CD14-positive monocyte (primary cell): ENCODE measurements at regions not wholly inside any gene's neighbourhood (a gene's known extent, or its start where the extent isn't known, plus 50 kb on each side); places are given as distances from the start of the nearest gene placed in this dataset.

ENCODE experiments used
- DNase-seq, 3 donors: peaks; one replicate each; pipeline ENCODE4 v3.0.0-alpha.2; 2011 to 2022
- H2AFZ ChIP-seq: 2 replicates; pipeline ENCODE4 v1.6.0; 2012; ENCODE audit warnings: mild to moderate bottlenecking, low read depth, low read length, inconsistent platforms; ENCODE audit not compliant: insufficient read depth, poor library complexity, severe bottlenecking
- H3K27ac ChIP-seq, 2 donors: 1 replicate in 1 of 2; 2 replicates in 1 of 2; pipeline ENCODE4 v1.5.1; 2012 to 2013; ENCODE audit warnings: low read length in 2 of 2, control low read depth in 1 of 2, inconsistent platforms in 1 of 2, low read depth in 1 of 2, mild to moderate bottlenecking in 1 of 2
- H3K27me3 ChIP-seq, 2 donors: one replicate each; pipeline versions ENCODE4 v1.6.0 to v1.6.1; 2011 to 2013; ENCODE audit warnings: low read length in 2 of 2; ENCODE audit not compliant: control insufficient read depth in 2 of 2, insufficient read depth in 2 of 2
- H3K36me3 ChIP-seq, 2 donors: replicated peaks in 1 of 2; 1 replicate in 1 of 2; 2 replicates in 1 of 2; pipeline versions ENCODE4 v1.5.1 to v1.6.1; 2012 to 2013; ENCODE audit warnings: low read length in 2 of 2, control low read depth in 1 of 2, inconsistent platforms in 1 of 2, mild to moderate bottlenecking in 1 of 2; ENCODE audit not compliant: insufficient read depth in 2 of 2, control insufficient read depth in 1 of 2
- H3K4me1 ChIP-seq, 2 donors: 1 replicate in 1 of 2; 2 replicates in 1 of 2; pipeline versions ENCODE4 v1.5.1 to v1.6.1; 2012 to 2013; ENCODE audit warnings: low read length in 2 of 2, control low read depth in 1 of 2, inconsistent platforms in 1 of 2, mild to moderate bottlenecking in 1 of 2, moderate library complexity in 1 of 2; ENCODE audit not compliant: insufficient read depth in 2 of 2, control insufficient read depth in 1 of 2
- H3K4me2 ChIP-seq: replicated peaks from 2 replicates; pipeline ENCODE3; 2012; ENCODE audit warnings: low read length, moderate library complexity, mild to moderate bottlenecking; ENCODE audit not compliant: poor library complexity, severe bottlenecking; ENCODE audit errors: extremely low read depth
- H3K4me3 ChIP-seq, 3 experiments: fragments of 200-600 bp in 1 of 3; sonication (generic) in 1 of 3; replicated peaks in 1 of 3; 1 replicate in 2 of 3; 2 replicates in 1 of 3; pipeline ENCODE4 v1.5.1; 2011 to 2013; ENCODE audit warnings: low read length in 3 of 3, mild to moderate bottlenecking in 3 of 3, control low read depth in 2 of 3, low read depth in 2 of 3, inconsistent platforms in 1 of 3, moderate library complexity in 1 of 3
- H3K79me2 ChIP-seq: 2 replicates; pipeline ENCODE4 v1.6.0; 2012; ENCODE audit warnings: mild to moderate bottlenecking, control low read depth, inconsistent platforms, low read length, moderate library complexity; ENCODE audit not compliant: insufficient read depth
- H3K9ac ChIP-seq: 2 replicates; pipeline ENCODE4 v1.6.0; 2017; ENCODE audit warnings: low read length, mild to moderate bottlenecking; ENCODE audit not compliant: insufficient read depth, poor library complexity, severe bottlenecking
- H3K9me3 ChIP-seq, 2 donors: replicated peaks in 1 of 2; 1 replicate in 1 of 2; 2 replicates in 1 of 2; pipeline versions ENCODE4 v1.5.1 to v1.6.1; 2012 to 2013; ENCODE audit warnings: low read length in 2 of 2, control low read depth in 1 of 2; ENCODE audit not compliant: control insufficient read depth in 1 of 2, insufficient read depth in 1 of 2
- H4K20me1 ChIP-seq: 2 replicates; pipeline ENCODE4 v1.6.0; 2012; ENCODE audit warnings: mild to moderate bottlenecking, low read length, control low read depth, moderate library complexity; ENCODE audit not compliant: insufficient read depth
- H3K27ac Mint-ChIP-seq, 7 donors: one replicate each; pipeline ENCODE4 v1.8.0; 2020; ENCODE audit warnings: mild to moderate bottlenecking in 7 of 7, mixed read lengths in 7 of 7, moderate library complexity in 6 of 7, inconsistent platforms in 2 of 7
- H3K27me3 Mint-ChIP-seq, 3 donors: one replicate each; pipeline ENCODE4 v1.8.0; 2021 to 2022; ENCODE audit warnings: low read depth in 3 of 3, mild to moderate bottlenecking in 3 of 3, mixed read lengths in 3 of 3, moderate library complexity in 3 of 3, inconsistent platforms in 1 of 3
- H3K36me3 Mint-ChIP-seq, 2 donors: one replicate each; pipeline ENCODE4 v1.8.0; 2020; ENCODE audit warnings: mixed read lengths in 2 of 2, inconsistent platforms in 1 of 2, mild to moderate bottlenecking in 1 of 2
- H3K4me1 Mint-ChIP-seq: one replicate; pipeline ENCODE4 v1.8.0; 2020; ENCODE audit warnings: mild to moderate bottlenecking, mixed read lengths
- H3K4me3 Mint-ChIP-seq, 2 donors: one replicate each; pipeline ENCODE4 v1.8.0; 2020; ENCODE audit warnings: mild to moderate bottlenecking in 2 of 2, mixed read lengths in 2 of 2, moderate library complexity in 1 of 2
- H3K9me3 Mint-ChIP-seq, 7 donors: one replicate each; pipeline ENCODE4 v1.8.0; 2020 to 2022; ENCODE audit warnings: mixed read lengths in 7 of 7, mild to moderate bottlenecking in 6 of 7, moderate library complexity in 6 of 7, inconsistent platforms in 2 of 7
- WGBS: methylation state at CpG from one replicate; pipeline ENCODE4 v1.1.5; 2013; ENCODE audit warnings: missing lambda C conversion rate; ENCODE audit not compliant: insufficient coverage; 5-methylcytosine and 5-hydroxymethylcytosine counted together
- intact Hi-C, 2 donors: fragments of 100-400 bp; cut with micrococcal nuclease; formaldehyde crosslinking; loops; one replicate each; pipeline versions ENCODE4 v1.15.0 to v1.15.1; 2023
- TF ChIP-seq, protein P1 (sequence below): fragments of 200-600 bp; IDR thresholded peaks from one replicate; pipeline ENCODE4 v1.8.0; 2022; ENCODE audit warnings: antibody characterized with exemption, mild to moderate bottlenecking

DNA sequence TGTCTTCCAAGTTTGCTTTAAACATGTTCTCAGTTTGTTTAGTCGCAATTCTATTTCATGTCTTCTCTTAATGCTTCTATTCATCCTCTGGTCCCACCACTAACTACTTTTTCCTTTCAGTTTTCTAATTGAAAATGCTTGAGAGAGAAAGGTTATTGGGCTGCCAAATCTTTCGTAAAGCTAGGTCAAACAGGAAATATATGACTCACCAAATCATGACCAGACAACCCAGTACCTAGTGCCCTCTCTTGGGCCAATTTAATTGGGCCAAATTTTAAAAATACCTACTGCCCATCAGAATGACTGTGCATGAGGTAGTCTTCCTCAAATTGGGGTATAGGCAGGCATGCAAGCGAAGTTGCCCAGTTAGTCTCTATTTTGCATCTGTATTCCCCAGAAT is 295.4 kb upstream of the PBX1 start:
- H3K9me3 Mint-ChIP-seq = peaks cover 0 to 4% (median 0%) of the 10 kb centered on the region in 7 donors
- no peaks in the 10 kb centered on the region for H3K27me3 ChIP-seq
- no peaks in the 10 kb centered on the region for H3K4me1 ChIP-seq
- TF ChIP-seq, protein P1, sequence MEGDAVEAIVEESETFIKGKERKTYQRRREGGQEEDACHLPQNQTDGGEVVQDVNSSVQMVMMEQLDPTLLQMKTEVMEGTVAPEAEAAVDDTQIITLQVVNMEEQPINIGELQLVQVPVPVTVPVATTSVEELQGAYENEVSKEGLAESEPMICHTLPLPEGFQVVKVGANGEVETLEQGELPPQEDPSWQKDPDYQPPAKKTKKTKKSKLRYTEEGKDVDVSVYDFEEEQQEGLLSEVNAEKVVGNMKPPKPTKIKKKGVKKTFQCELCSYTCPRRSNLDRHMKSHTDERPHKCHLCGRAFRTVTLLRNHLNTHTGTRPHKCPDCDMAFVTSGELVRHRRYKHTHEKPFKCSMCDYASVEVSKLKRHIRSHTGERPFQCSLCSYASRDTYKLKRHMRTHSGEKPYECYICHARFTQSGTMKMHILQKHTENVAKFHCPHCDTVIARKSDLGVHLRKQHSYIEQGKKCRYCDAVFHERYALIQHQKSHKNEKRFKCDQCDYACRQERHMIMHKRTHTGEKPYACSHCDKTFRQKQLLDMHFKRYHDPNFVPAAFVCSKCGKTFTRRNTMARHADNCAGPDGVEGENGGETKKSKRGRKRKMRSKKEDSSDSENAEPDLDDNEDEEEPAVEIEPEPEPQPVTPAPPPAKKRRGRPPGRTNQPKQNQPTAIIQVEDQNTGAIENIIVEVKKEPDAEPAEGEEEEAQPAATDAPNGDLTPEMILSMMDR = no peak
- H3K4me3 ChIP-seq = no peak overlapping the region
- no peak overlapping the region for H3K27ac Mint-ChIP-seq
- no peak overlapping the region for H3K4me2 ChIP-seq
- no peak overlapping the region for H3K9ac ChIP-seq
- H3K36me3 Mint-ChIP-seq = no peaks in the 10 kb centered on the region
- no peak overlapping the region for H3K27ac ChIP-seq
- no peaks in the 10 kb centered on the region for H4K20me1 ChIP-seq
- peaks cover 4 to 6% of the 10 kb centered on the region in 2 donors for H3K9me3 ChIP-seq
- H3K79me2 ChIP-seq = no peaks in the 10 kb centered on the region
- no peak for DNase-seq
- no peaks in the 10 kb centered on the region for H3K4me1 Mint-ChIP-seq
- H3K4me3 Mint-ChIP-seq = no peak overlapping the region
- intact Hi-C loops = no loop called here
- no peaks in the 10 kb centered on the region for H3K27me3 Mint-ChIP-seq
- WGBS = 100% methylated on average over 1 of the region's 3 CpGs
- no peak overlapping the region for H2AFZ ChIP-seq
- H3K36me3 ChIP-seq = no peaks in the 10 kb centered on the region

DNA sequence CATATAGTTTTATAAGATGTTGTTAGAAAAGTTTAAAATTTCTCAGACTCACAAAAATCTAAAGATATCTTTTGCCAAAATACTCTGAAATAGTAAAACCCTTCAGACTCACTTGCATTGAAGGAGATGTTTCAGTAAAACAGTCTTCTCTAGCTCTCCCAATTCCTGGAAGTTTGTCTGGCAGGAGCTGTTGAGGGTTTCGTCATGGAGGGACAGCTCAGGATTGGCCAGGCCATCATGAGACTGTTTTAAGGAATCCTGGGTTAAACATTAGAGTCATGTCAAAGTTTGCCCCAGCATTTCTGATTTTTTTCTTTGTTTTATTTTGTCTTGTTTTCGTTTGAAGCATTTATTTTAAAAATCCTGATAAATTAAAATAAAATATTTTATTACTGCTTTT is 293.8 kb upstream of the PBX1 start:
- intact Hi-C loops = no loop called here
- no peak for DNase-seq
- H4K20me1 ChIP-seq = no peaks in the 10 kb centered on the region
- TF ChIP-seq, protein P1 = no peak
- no peak overlapping the region for H3K9ac ChIP-seq
- H3K4me1 Mint-ChIP-seq = no peaks in the 10 kb centered on the region
- H3K36me3 Mint-ChIP-seq = no peaks in the 10 kb centered on the region
- no peaks in the 10 kb centered on the region for H3K27me3 ChIP-seq
- no peaks in the 10 kb centered on the region for H3K4me1 ChIP-seq
- 71% methylated on average over 1 of the region's 2 CpGs for WGBS
- no peaks in the 10 kb centered on the region for H3K36me3 ChIP-seq
- H3K27me3 Mint-ChIP-seq = no peaks in the 10 kb centered on the region
- H3K9me3 ChIP-seq = peaks cover 0 to 3% of the 10 kb centered on the region in 2 donors
- no peak overlapping the region for H2AFZ ChIP-seq
- no peak overlapping the region for H3K4me3 ChIP-seq
- H3K4me3 Mint-ChIP-seq = no peak overlapping the region
- H3K4me2 ChIP-seq = no peak overlapping the region
- H3K9me3 Mint-ChIP-seq = peaks cover 0 to 4% (median 0%) of the 10 kb centered on the region in 7 donors
- no peak overlapping the region for H3K27ac Mint-ChIP-seq
- H3K27ac ChIP-seq = no peak overlapping the region
- no peaks in the 10 kb centered on the region for H3K79me2 ChIP-seq
